ENCODE measurements at regions not wholly inside any gene's neighbourhood (a gene's known extent, or its start where the extent isn't known, plus 50 kb on each side); places are given as distances from the start of the nearest gene placed in this dataset.

- TF ChIP-seq, protein P1, sequence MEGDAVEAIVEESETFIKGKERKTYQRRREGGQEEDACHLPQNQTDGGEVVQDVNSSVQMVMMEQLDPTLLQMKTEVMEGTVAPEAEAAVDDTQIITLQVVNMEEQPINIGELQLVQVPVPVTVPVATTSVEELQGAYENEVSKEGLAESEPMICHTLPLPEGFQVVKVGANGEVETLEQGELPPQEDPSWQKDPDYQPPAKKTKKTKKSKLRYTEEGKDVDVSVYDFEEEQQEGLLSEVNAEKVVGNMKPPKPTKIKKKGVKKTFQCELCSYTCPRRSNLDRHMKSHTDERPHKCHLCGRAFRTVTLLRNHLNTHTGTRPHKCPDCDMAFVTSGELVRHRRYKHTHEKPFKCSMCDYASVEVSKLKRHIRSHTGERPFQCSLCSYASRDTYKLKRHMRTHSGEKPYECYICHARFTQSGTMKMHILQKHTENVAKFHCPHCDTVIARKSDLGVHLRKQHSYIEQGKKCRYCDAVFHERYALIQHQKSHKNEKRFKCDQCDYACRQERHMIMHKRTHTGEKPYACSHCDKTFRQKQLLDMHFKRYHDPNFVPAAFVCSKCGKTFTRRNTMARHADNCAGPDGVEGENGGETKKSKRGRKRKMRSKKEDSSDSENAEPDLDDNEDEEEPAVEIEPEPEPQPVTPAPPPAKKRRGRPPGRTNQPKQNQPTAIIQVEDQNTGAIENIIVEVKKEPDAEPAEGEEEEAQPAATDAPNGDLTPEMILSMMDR (IDR thresholded peaks at IDR 0.05; ENCODE audit: low read depth, low read length): no peak
- no peak for TF ChIP-seq EZH2phosphoT487 (IDR thresholded peaks at IDR 0.05; ENCODE audit: low read depth)
Measured at GRCh38 chrX:20980426-20980825, 393.8 kb upstream of the CNKSR2 start.
